GM12878 (cell line): ENCODE measurements at regions not wholly inside any gene's neighbourhood (a gene's known extent, or its start where the extent isn't known, plus 50 kb on each side); places are given as distances from the start of the nearest gene placed in this dataset.

Source experiments
- ATAC-seq: fragments of 200-7000 bp; cut with Tn5 transposase; 3 replicates; pipeline ENCODE4 v1.9.1; 2020; ENCODE audit warnings: mild to moderate bottlenecking, moderate library complexity
- BruUV-seq: library from RNA; stranded (reverse); fragments of 400-500 nt; replicated peaks from 2 replicates; lab custom pipeline; 2021; lab: Mats Ljungman, UMichigan
- CTCF ChIA-PET: fragments of 300-600 bp; sonication (Branson Sonifier 250); formaldehyde crosslinking; extraction: SDS; loops from one replicate; lab custom pipeline; 2021; ENCODE audit warnings: inconsistent platforms; lab: Yijun Ruan, JAX
- POLR2A ChIA-PET: fragments of 350-600 bp; formaldehyde crosslinking; extraction: SDS; loops from one replicate; lab custom pipeline; 2021; ENCODE audit warnings: inconsistent platforms; lab: Charles Lee
- RAD21 ChIA-PET: fragments of 300-600 bp; sonication (Branson Sonifier 250); formaldehyde crosslinking; loops from one replicate; lab custom pipeline; 2023; ENCODE audit warnings: antibody characterized with exemption; ENCODE audit not compliant: unreplicated experiment; lab: Charles Lee
- SMC1A ChIA-PET: fragments of 300-600 bp; sonication (Branson Sonifier 250); formaldehyde crosslinking; loops from one replicate; lab custom pipeline; 2023; ENCODE audit not compliant: unreplicated experiment, uncharacterized antibody; lab: Charles Lee
- DNase-seq: peaks from one replicate; pipeline ENCODE4 v3.0.0-alpha.2; 2011; ENCODE audit warnings: low read depth, low spot score
- FAIRE-seq: peaks from 3 replicates; lab custom pipeline; 2011; peaks lifted over from hg19 to GRCh38; lab: Jason Lieb, UNC
- H2AFZ ChIP-seq: 2 replicates; pipeline ENCODE4 v1.6.0; 2011; ENCODE audit warnings: low read depth, low read length, control low read depth; ENCODE audit not compliant: control insufficient read depth
- H3K27ac ChIP-seq: 2 replicates; pipeline ENCODE4 v1.5.1; 2011; ENCODE audit warnings: control low read depth; ENCODE audit not compliant: control insufficient read depth, insufficient read depth
- H3K27me3 ChIP-seq, 2 experiments: replicated peaks in 1 of 2; 2 replicates each; pipeline versions ENCODE4 v1.6.0 to v1.6.1; 2011; ENCODE audit warnings: low read length in 1 of 2; ENCODE audit not compliant: control insufficient read depth in 2 of 2, insufficient read depth in 2 of 2
- H3K36me3 ChIP-seq, 2 experiments: 2 replicates each; pipeline ENCODE4 v1.5.1; 2011; ENCODE audit warnings: low read length in 1 of 2; ENCODE audit not compliant: control insufficient read depth in 2 of 2, insufficient read depth in 2 of 2
- H3K4me1 ChIP-seq: 2 replicates; pipeline ENCODE4 v1.6.1; 2011; ENCODE audit warnings: mild to moderate bottlenecking, low read length, moderate library complexity, mixed read lengths; ENCODE audit not compliant: control insufficient read depth, insufficient read depth
- H3K4me2 ChIP-seq: 2 replicates; pipeline ENCODE4 v1.6.0; 2011; ENCODE audit warnings: control low read depth; ENCODE audit not compliant: control insufficient read depth, insufficient read depth
- H3K4me3 ChIP-seq: fragments of 200-600 bp; sonication (generic); 2 replicates; pipeline ENCODE4 v1.5.1; 2016
- H3K79me2 ChIP-seq: 2 replicates; pipeline ENCODE4 v1.6.0; 2011; ENCODE audit warnings: low read length; ENCODE audit not compliant: control insufficient read depth, insufficient read depth
- H3K9ac ChIP-seq: 2 replicates; pipeline ENCODE4 v1.8.0; 2011; ENCODE audit warnings: low read length, control low read depth, mixed read lengths; ENCODE audit not compliant: control insufficient read depth, insufficient read depth
- H3K9me3 ChIP-seq: replicated peaks from 3 replicates; pipeline ENCODE4 v1.5.1; 2011; ENCODE audit warnings: mild to moderate bottlenecking, low read length; ENCODE audit not compliant: control insufficient read depth, insufficient read depth
- H4K20me1 ChIP-seq: 2 replicates; pipeline ENCODE4 v1.6.0; 2011; ENCODE audit not compliant: control insufficient read depth, insufficient read depth
- ATF3 ChIP-seq: IDR thresholded peaks from 2 replicates; pipeline ENCODE4 v1.6.1; 2011; ENCODE audit warnings: low read depth, mild to moderate bottlenecking, low read length, moderate library complexity, borderline replicate concordance; ENCODE audit errors: extremely low read depth
- HDAC2 ChIP-seq: fragments of 200-600 bp; sonication (generic); IDR thresholded peaks from 2 replicates; pipeline ENCODE4 v1.6.1; 2017
- MYB ChIP-seq: fragments of 150-350 bp; IDR thresholded peaks from 2 replicates; pipeline ENCODE4 v1.6.1; 2014; ENCODE audit warnings: mild to moderate bottlenecking, low read depth, low read length, borderline replicate concordance
- NBN ChIP-seq: fragments of 450-650 bp; IDR thresholded peaks from 2 replicates; pipeline ENCODE4 v1.6.1; 2016
- NR2F1 ChIP-seq: fragments of 450-650 bp; conservative IDR thresholded peaks from 2 replicates; pipeline ENCODE4 v1.6.1; 2017; ENCODE audit warnings: mild to moderate bottlenecking
- TBL1XR1 ChIP-seq: IDR thresholded peaks from 2 replicates; pipeline ENCODE4 v1.6.1; 2012; ENCODE audit warnings: low read depth, low read length, improper control_type of control experiment
- ZNF384 ChIP-seq: IDR thresholded peaks from 2 replicates; pipeline ENCODE4 v1.6.1; 2012; ENCODE audit warnings: low read depth, mild to moderate bottlenecking, low read length, improper control_type of control experiment, borderline replicate concordance
- ZNF592 ChIP-seq: fragments of 450-650 bp; IDR thresholded peaks from 2 replicates; pipeline ENCODE4 v1.6.1; 2017; ENCODE audit warnings: mild to moderate bottlenecking, moderate library complexity
- WGBS: methylation state at CpG from one replicate; pipeline ENCODE4 v1.1.6; 2016; ENCODE audit warnings: low lambda C conversion rate; ENCODE audit not compliant: insufficient replicate concordance, insufficient coverage; ENCODE audit errors: missing lambda C conversion rate; 5-methylcytosine and 5-hydroxymethylcytosine counted together
- in situ Hi-C: fragments of 300-500 bp; cut with MboI; formaldehyde crosslinking; loops from 9 replicates; pipeline ENCODE4 v1.14.3; 2018; ENCODE audit warnings: mixed read lengths
- intact Hi-C: fragments of 100-400 bp; cut with micrococcal nuclease; formaldehyde crosslinking; loops from one replicate; pipeline ENCODE4 v1.14.2; 2022; ENCODE audit not compliant: unreplicated experiment

GRCh38 chr2:64260093-64260803, 116.0 kb upstream of the PELI1 start:
- Histone ChIP-seq H3K36me3 (no peaks in the 10 kb centered on the region), H3K27me3 (no peaks in the 10 kb centered on the region), H3K4me2 (peak overlapping the region; percentile 78), H3K79me2 (no peaks in the 10 kb centered on the region), H3K4me1 (peaks cover 10% of the 10 kb centered on the region), H3K4me3 (peak overlapping the region; percentile 31; the same call in 1 of the 2 replicates), H3K9me3 (no peaks in the 10 kb centered on the region), H3K27ac (peak overlapping the region; percentile 75), H4K20me1 (no peaks in the 10 kb centered on the region), H3K9ac (peak overlapping the region; percentile 54; the same call in 1 of the 2 replicates), H2AFZ (peak overlapping the region; percentile 93)
- ChIA-PET POLR2A (interaction anchor here (0.6 to 1.1 kb wide), 4 partner anchors 18 to 83 kb away, joined by 3 to 6 read pairs (median 4); no protein-coding TSS in a partner anchor), CTCF (interaction anchor here (0.7 to 1.7 kb wide), 9 partner anchors 9 to 677 kb away, joined by 3 to 6 read pairs (median 3); no protein-coding TSS in a partner anchor), SMC1A (interaction anchor here (0.7 to 1.5 kb wide), 14 partner anchors 9 to 389 kb away, joined by 3 to 13 read pairs (median 4); no protein-coding TSS in a partner anchor), RAD21 (interaction anchor here (0.8 to 1.3 kb wide), 9 partner anchors 14 to 69 kb away, joined by 3 to 9 read pairs (median 4); no protein-coding TSS in a partner anchor)
- FAIRE-seq (no peak), DNase-seq (no peak), ATAC-seq (no peak)
- TF ChIP-seq TBL1XR1 (no peak), ZNF384 (no peak), NBN (no peak), ZNF592 (no peak), ATF3 (no peak), MYB (no peak), NR2F1 (no peak), HDAC2 (no peak)
- no TSS peak for BruUV-seq
- in situ Hi-C loops (no loop called here), intact Hi-C loops (loop anchor here (5.0 kb wide), 1 partner anchor 67 kb away; no protein-coding TSS in a partner anchor)
- WGBS = 99% methylated on average over 6 of the region's 6 CpGs
